Lower leg skin (tissue), 4 donors: ENCODE measurements at regions not wholly inside any gene's neighbourhood (a gene's known extent, or its start where the extent isn't known, plus 50 kb on each side); places are given as distances from the start of the nearest gene placed in this dataset.

Source experiments
- DNase-seq, 2 donors: peaks; one replicate each; pipeline ENCODE4 v3.0.0-alpha.2; 2019; ENCODE audit warnings: low spot score in 2 of 2
- H3K4me3 ChIP-seq: fragments of 200-600 bp; sonication (generic); 2 replicates; pipeline ENCODE4 v1.5.1; 2017; ENCODE audit warnings: mild to moderate bottlenecking, low read depth; ENCODE audit not compliant: poor library complexity, severe bottlenecking
- CTCF ChIP-seq, 3 donors: fragments of 450-650 bp; IDR thresholded peaks; one replicate each; pipeline ENCODE4 v1.5.1; 2016; ENCODE audit warnings: antibody characterized with exemption in 3 of 3, mild to moderate bottlenecking in 3 of 3, moderate library complexity in 2 of 3
- POLR2A ChIP-seq, 2 donors: fragments of 450-650 bp; IDR thresholded peaks; one replicate each; pipeline ENCODE4 v1.6.1; 2016 to 2017; ENCODE audit warnings: antibody characterized with exemption in 2 of 2, mild to moderate bottlenecking in 1 of 2, moderate library complexity in 1 of 2
- WGBS, 2 donors: methylation state at CpG; one replicate each; pipeline ENCODE4 v1.1.5; 2018; 5-methylcytosine and 5-hydroxymethylcytosine counted together
- intact Hi-C: fragments of 100-400 bp; cut with DNase I; formaldehyde crosslinking; loops from one replicate; pipeline ENCODE4 v1.15.0; 2023; ENCODE audit warnings: low total_unique reads

- WGBS, 2 donors: 56 to 70% methylated on average over 2 of the region's 2 CpGs
- intact Hi-C loops: no loop called here
These were observed 95.6 kb upstream of the PCDH18 start for GRCh38 chr4:137627739-137628460.

GRCh38 chr4:137626942-137627738 lies 94.8 kb upstream of the PCDH18 start:
- no peak overlapping the region for H3K4me3 ChIP-seq
- intact Hi-C loops: no loop called here
- TF ChIP-seq CTCF (IDR thresholded peaks at IDR 0.05) (no peak), POLR2A (IDR thresholded peaks at IDR 0.05) (no peak)
- no peak for DNase-seq
- WGBS, 2 donors: 70 to 73% methylated on average over 4 of the region's 4 CpGs

More at GRCh38 chr4:137627739-137628460, 95.6 kb upstream of the PCDH18 start:
- no peak overlapping the region for H3K4me3 ChIP-seq
- TF ChIP-seq CTCF (IDR thresholded peaks at IDR 0.05) (no peak), POLR2A (IDR thresholded peaks at IDR 0.05) (no peak)
- no peak for DNase-seq

GRCh38 chr4:137623013-137623412 lies 90.7 kb upstream of the PCDH18 start:
- intact Hi-C loops: no loop called here
- DNase-seq: no peak
- 63 to 66% methylated on average over 2 of the region's 2 CpGs for WGBS, 2 donors
- no peak overlapping the region for H3K4me3 ChIP-seq
- TF ChIP-seq POLR2A (IDR thresholded peaks at IDR 0.05) (no peak), CTCF (IDR thresholded peaks at IDR 0.05) (no peak)

- intact Hi-C loops: no loop called here
- WGBS, 2 donors: 74 to 87% methylated on average over 5 of the region's 5 CpGs
- H3K4me3 ChIP-seq: no peak overlapping the region
- no peak for TF ChIP-seq POLR2A (IDR thresholded peaks at IDR 0.05)
- no peak for TF ChIP-seq CTCF (IDR thresholded peaks at IDR 0.05)
- DNase-seq: no peak
These were observed 88.8 kb upstream of the PCDH18 start for GRCh38 chr4:137621056-137621455.

DNA sequence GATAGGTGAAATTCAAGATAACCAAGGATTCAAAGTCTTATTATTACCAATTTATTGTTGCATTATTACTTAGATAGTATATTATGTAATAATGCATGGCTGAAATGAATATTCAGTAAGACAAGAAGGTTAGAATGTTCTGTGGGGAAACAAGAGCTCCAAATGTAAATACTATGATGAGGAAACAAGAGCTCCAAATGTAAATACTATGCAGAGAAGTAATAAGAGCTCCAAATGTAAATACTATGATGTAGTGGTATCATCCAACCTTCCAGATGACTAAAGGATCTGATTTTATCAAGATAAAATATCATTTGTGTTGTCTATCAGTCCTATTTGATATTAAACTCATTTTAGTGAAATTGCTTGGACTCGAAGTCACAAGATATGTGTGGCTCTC lies 82.2 kb upstream of the PCDH18 start:
- WGBS, 2 donors: 93% methylated on average over 1 of the region's 1 CpG
- TF ChIP-seq POLR2A (IDR thresholded peaks at IDR 0.05): no peak
- no peak for TF ChIP-seq CTCF (IDR thresholded peaks at IDR 0.05)
- H3K4me3 ChIP-seq: no peak overlapping the region
- no peak for DNase-seq
- intact Hi-C loops: loop anchor here (5.0 kb wide), 1 partner anchor 1567 kb away; no protein-coding TSS in a partner anchor
